ENCODE measurements at regions not wholly inside any gene's neighbourhood (a gene's known extent, or its start where the extent isn't known, plus 50 kb on each side); places are given as distances from the start of the nearest gene placed in this dataset.
"Not testable (repeated sequence)": the region's sequence is repeated elsewhere in the genome, so short reads cannot be mapped to it uniquely, and the experiment has no call there.

- DNase-seq, result no peak
Observed at GRCh38 chr12:124191966-124192365, 102.9 kb upstream of the RFLNA start.

- DNase-seq, result no peak
Observed at GRCh38 chr12:124194264-124194892, 100.5 kb upstream of the RFLNA start.

- no peak for DNase-seq
Observed at GRCh38 chr12:124194893-124195566, 99.9 kb upstream of the RFLNA start.

GRCh38 chr12:124195567-124195942, 99.3 kb upstream of the RFLNA start:
- DNase-seq, result no peak

GRCh38 chr12:124196236-124196635, 98.7 kb upstream of the RFLNA start:
- DNase-seq, result no peak

DNA sequence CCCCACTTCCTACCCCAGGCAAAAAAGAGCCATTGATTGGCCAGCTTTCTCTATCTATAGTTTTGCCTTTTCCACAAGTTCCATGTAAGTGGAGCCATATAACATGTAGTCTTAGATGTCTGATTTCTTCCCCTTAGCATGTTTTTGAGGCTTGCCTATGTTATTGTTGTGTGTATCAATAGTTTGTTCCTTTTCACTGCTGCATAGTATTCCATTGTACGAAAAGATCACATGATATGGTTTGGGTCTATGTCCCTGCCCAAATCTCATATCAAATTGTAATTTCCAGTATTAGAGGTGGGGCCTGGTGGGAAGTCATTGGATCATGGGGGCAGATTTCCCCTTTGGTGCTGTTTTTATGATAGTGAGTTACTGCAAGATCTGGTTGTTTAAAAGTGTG, 93.6 kb upstream of the RFLNA start:
- no peak for DNase-seq

GRCh38 chr12:124203176-124203575, 91.7 kb upstream of the RFLNA start:
- DNase-seq, result no peak

- no peak for DNase-seq
Observed at GRCh38 chr12:124205405-124205804, 89.5 kb upstream of the RFLNA start.

DNA sequence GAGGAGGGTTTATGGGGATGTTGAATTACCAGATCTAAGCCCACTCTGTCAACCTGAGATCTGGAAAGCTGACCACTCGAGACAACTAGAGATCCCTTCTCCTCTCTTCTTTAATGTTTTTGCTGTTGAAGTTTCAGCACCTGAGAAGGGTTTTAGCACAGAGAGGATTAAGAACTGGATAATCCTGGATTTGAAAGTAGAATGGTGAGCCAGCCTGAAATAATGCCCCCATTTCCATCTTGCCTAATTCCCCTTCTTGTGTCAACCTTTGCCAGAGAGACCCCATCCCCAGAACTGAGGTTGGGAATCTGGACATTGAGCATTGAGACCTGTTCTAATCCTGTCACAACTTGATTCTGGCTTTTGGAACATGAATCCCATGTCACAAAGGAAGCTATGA, 87.8 kb upstream of the RFLNA start:
- DNase-seq, result no peak

- DNase-seq, result no peak
Observed at GRCh38 chr12:124207617-124208016, 87.3 kb upstream of the RFLNA start.

DNA sequence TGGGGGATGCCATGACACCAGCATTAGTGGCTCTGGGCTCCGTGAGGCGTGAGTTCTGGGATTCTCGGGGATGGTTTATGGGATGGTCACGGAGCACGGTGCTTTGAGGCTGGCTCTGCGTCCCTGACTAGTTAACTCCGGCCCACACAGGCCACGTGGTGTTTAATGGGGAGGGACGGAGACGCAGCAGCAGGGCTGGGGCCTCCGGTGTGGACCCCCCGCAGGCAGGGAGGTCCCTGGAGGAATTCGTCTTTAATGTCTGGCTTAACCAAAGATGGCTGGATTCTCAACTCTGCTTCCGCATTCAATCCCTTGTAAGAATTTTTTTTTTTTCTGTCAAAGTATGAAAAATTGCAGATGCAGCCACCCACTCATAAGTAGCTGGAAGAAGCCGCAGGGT, 86.4 kb upstream of the RFLNA start:
- DNase-seq, result no peak

DNA sequence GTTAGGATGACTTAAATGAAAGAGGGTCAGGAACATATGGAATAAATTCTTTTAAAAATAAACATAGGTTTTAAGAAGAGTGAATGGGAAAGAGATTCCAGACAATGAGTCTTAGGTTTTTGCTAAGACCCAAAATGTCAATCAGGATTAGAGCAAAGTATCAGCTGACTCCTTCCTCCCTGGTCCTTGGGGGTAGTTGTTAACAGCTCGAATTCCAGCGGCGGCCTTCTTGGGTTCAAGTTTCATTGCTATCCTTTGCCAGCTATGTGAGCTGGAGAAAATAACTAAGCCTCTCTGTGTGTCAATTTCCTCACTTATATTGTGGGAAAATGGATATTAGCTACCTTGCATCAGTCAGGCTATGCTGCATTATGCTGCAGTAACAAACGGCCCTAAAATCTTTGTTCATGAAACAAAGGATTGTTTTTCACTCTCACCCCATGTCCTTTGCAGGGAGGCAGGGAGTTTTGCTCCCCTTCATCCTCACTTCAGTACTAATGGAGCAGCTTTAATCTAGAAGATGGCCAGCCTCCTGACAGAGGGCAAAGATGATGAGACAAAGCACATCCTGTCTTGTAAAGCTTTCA, 83.8 kb upstream of the RFLNA start:
- no peak for DNase-seq

DNA sequence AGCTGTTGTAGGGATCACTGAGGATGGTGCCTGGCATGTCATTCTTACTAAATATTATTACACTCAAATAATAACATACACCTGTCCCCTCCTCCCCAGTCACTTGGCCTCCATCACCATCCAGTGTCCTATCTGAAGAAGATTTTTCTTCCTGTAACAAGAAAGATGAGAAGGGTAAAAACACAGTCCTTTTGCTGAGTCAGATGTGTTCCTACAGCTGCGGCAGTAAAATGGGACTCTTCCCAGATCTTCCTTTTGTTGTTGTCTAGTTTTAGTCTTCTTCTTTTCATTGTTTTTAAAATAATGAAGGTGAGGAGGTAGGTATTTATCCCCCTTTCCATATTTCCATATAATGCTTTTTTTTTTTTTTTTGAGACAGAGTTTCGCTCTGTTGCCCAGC, 83.1 kb upstream of the RFLNA start:
- DNase-seq, result no peak

- DNase-seq, result no peak
Observed at GRCh38 chr12:124213666-124214347, 81.1 kb upstream of the RFLNA start.

DNA sequence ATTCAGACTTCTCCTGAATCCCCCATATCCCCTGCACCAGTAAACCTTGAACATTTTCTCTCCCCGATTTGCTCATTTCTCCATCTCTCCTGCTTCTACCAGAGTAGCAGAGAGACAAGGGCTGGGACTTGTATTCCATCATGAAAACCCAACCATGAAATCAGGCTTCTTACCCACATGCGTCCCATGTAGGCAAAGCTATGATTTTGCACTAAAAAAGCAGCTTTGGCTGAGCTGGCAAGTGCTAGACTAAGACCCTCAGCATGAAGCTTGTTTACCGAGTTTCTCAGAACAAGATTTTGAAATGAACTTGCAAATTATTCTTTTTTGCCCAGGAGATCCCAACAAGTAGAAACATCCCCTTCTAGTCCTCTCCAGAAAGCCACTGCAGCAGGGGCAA, 80.3 kb upstream of the RFLNA start:
- DNase-seq, result no peak

DNA sequence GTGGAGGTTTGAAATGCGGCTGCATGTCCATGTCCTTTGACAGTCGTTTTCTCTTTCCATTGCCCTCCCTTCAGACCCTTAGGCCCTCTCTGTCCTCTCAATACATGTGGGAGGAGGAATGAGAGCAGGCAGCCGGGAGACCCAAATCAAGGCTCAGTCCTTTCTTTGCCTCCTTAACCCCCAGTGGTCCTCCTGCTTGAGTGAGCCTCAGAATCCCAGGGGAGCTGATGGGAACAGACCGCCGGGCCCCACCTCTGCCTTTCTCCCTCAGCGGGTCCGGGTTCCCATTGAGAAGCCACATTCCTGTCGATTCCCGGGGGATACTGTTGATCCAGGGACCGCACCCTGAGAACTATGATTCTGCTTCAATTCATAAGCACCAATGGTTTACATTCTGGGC, 77.9 kb upstream of the RFLNA start:
- DNase-seq, result no peak

DNA sequence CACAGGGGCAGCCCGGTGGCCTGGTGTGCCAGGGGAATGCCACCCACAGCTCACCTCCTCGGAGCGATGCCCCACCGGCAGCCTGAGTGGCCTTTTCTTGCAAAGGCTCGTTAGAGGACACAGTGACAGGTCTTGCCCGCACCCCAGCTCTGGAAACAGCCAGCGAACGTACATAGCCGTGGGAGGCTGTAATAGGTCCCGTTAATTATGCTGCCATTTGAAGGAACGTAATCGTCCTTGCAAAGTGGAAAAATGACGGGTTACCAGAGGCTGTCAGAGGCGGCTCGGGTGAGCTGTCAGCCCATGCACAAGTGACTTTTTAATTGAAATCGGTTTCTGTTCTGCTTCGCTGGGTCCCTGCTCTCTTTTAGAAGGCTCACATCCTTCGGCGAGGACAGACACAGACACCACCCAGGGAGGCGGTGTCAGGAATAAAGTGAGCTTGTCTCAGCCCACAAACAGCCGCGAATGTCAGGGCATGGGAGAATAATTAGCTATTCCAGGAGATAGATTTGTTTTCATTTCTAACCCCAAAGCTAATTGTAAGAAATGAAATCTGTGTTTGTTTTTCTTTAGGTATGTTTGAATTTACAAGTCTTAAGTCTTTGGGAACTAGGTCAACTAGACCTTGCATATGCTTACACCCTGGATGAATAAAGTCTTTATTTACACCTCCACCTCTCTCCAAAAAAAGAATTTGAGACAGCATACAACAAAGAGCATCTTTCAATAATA, 77.2 kb upstream of the RFLNA start:
- no peak for DNase-seq

DNA sequence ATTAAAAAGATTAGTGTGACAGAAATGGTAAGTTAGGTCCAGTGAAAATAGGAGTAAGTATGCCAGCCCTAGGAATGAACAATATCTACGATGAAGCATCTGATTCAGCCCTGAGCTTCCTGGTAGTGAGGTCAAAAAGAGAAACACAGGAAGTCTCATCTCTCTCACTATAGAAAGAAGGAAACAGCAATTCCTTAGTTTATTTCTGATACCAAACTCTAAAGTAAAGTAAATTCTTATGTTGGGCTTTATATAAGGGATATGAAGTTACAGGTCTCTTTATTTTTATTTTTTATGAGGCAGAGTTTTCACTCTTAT, 76.7 kb upstream of the RFLNA start:
- DNase-seq, result no peak

- not testable (repeated sequence) for DNase-seq
Observed at GRCh38 chr12:124218650-124219049, 76.2 kb upstream of the RFLNA start.

- no peak for DNase-seq
Observed at GRCh38 chr12:124222368-124223245, 72.3 kb upstream of the RFLNA start.

DNA sequence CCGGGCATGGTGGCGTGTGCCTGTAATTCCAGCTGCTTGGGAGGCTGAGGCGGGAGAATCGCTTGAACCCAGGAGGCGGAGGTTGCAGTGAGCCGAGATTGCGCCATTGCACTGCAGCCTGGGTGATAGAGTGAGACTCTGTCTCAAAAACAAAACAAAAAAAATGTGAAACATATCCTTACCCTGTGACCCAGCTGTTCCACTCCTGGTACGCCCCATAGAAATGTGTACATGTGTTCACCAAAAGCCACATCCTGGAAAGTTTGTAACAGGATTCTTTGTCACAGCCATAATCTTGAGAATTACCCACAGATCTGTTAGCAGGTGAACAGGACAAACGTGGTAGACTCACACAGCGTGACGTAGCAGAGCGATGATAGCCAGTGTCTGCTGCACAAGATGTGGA, 71.2 kb upstream of the RFLNA start:
- not testable (repeated sequence) for DNase-seq

DNA sequence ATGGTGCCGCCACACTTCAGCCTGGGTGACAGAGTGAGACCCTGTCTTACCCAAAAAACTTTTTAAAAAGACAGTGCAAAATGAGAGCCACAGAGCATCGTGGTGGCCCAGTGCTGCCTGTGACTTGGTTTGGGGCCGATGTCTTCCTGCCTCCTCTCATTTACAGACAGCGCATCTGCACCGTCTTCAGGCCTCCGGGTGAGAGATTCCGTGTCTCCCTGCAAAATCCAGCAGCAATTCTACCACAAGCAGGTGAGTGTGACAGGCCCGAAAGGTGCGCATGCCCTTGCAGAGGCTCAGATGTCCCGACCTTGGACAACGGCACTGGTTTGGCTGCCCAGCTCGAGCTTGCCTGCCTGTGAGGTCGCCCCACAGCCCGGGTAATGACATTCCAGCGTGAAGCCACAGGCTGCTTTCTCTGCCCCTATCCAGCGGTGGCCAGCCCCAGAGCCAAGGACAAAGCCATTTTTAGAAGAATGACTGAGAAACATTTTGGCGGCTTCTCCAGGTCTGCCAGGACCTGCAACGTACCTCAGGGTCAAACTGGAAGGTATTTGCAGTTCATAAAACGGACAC, 70.3 kb upstream of the RFLNA start:
- no peak for DNase-seq
